ENCODE measurements at regions not wholly inside any gene's neighbourhood (a gene's known extent, or its start where the extent isn't known, plus 50 kb on each side); places are given as distances from the start of the nearest gene placed in this dataset.

- DNase-seq (ENCODE audit: low read depth), result no peak
- no peak overlapping the region for H3K4me3 ChIP-seq (ENCODE audit: control insufficient read depth, low read depth, low read length)
- TF ChIP-seq, protein P1, sequence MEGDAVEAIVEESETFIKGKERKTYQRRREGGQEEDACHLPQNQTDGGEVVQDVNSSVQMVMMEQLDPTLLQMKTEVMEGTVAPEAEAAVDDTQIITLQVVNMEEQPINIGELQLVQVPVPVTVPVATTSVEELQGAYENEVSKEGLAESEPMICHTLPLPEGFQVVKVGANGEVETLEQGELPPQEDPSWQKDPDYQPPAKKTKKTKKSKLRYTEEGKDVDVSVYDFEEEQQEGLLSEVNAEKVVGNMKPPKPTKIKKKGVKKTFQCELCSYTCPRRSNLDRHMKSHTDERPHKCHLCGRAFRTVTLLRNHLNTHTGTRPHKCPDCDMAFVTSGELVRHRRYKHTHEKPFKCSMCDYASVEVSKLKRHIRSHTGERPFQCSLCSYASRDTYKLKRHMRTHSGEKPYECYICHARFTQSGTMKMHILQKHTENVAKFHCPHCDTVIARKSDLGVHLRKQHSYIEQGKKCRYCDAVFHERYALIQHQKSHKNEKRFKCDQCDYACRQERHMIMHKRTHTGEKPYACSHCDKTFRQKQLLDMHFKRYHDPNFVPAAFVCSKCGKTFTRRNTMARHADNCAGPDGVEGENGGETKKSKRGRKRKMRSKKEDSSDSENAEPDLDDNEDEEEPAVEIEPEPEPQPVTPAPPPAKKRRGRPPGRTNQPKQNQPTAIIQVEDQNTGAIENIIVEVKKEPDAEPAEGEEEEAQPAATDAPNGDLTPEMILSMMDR (IDR thresholded peaks at IDR 0.05; ENCODE audit: control insufficient read depth, insufficient read depth, low read depth, low read length, missing control alignments), result no peak
These were observed 91.2 kb upstream of the FAM47C start for GRCh38 chrX:36916941-36917340.

GRCh38 chrX:36927712-36928111, 80.5 kb upstream of the FAM47C start:
- DNase-seq (ENCODE audit: low read depth), result no peak
- TF ChIP-seq, protein P1 (IDR thresholded peaks at IDR 0.05; ENCODE audit: control insufficient read depth, insufficient read depth, low read depth, low read length, missing control alignments), result no peak
- H3K4me3 ChIP-seq (ENCODE audit: control insufficient read depth, low read depth, low read length), result no peak overlapping the region

DNA sequence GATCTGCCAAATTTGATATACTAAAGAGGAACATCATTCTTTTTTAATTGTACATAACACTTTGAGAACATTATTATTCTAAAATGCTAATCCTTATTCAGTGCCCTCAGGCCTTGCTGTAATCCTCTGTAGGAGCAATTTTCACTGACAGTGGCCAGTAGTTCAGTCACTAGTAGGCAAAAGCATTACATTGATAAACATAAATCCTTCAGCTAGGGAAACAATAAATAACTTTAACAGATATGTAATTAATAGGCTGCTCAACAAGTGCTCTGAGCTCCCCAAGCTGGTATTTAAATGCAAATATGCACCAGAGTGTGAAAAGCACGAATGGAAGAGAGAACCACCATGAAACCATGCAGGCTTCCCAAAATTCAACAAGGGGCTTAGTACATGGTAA, 77.7 kb upstream of the FAM47C start:
- H3K4me3 ChIP-seq (ENCODE audit: control insufficient read depth, low read depth, low read length), result no peak overlapping the region
- TF ChIP-seq, protein P1 (IDR thresholded peaks at IDR 0.05; ENCODE audit: control insufficient read depth, insufficient read depth, low read depth, low read length, missing control alignments), result no peak
- no peak for DNase-seq (ENCODE audit: low read depth)

GRCh38 chrX:36947214-36947613, 61.0 kb upstream of the FAM47C start:
- TF ChIP-seq, protein P1 (IDR thresholded peaks at IDR 0.05; ENCODE audit: control insufficient read depth, insufficient read depth, low read depth, low read length, missing control alignments), result no peak
- DNase-seq (ENCODE audit: low read depth), result no peak
- no peak overlapping the region for H3K4me3 ChIP-seq (ENCODE audit: control insufficient read depth, low read depth, low read length)

GRCh38 chrX:36950495-36951253, 57.5 kb upstream of the FAM47C start:
- TF ChIP-seq, protein P1 (IDR thresholded peaks at IDR 0.05; ENCODE audit: control insufficient read depth, insufficient read depth, low read depth, low read length, missing control alignments), result no peak
- no peak for DNase-seq (ENCODE audit: low read depth)
- H3K4me3 ChIP-seq (ENCODE audit: control insufficient read depth, low read depth, low read length), result no peak overlapping the region

GRCh38 chrX:36957425-36958328, 50.5 kb upstream of the FAM47C start:
- TF ChIP-seq, protein P1 (IDR thresholded peaks at IDR 0.05; ENCODE audit: control insufficient read depth, insufficient read depth, low read depth, low read length, missing control alignments), result no peak
- no peak for DNase-seq (ENCODE audit: low read depth)
- H3K4me3 ChIP-seq (ENCODE audit: control insufficient read depth, low read depth, low read length), result no peak overlapping the region
